ENCODE measurements at regions not wholly inside any gene's neighbourhood (a gene's known extent, or its start where the extent isn't known, plus 50 kb on each side); places are given as distances from the start of the nearest gene placed in this dataset.

DNA sequence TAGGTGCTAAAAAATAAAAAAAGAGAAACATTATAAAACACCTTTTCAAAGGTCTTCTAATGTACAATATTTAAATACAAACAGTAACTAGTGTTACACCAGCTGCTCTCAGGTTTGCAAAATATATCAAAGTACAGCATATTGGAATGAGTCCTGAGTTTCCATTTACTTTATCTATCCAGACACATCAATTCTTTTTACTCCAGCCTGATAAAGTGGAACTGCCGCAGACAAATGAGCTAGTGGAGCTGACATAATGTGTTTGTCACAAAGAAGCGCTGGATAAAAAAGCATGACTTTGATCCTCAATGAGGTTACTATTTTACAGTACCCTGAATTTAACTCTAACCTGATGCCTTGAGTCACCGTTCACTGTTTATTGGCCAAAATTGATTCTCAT lies 1243.1 kb downstream of the GATA3 start:
- TF ChIP-seq ATF3 (IDR thresholded peaks at IDR 0.05) = no peak
- no peak for TF ChIP-seq NR2F2 (IDR thresholded peaks at IDR 0.05)
- TF ChIP-seq, protein P1, sequence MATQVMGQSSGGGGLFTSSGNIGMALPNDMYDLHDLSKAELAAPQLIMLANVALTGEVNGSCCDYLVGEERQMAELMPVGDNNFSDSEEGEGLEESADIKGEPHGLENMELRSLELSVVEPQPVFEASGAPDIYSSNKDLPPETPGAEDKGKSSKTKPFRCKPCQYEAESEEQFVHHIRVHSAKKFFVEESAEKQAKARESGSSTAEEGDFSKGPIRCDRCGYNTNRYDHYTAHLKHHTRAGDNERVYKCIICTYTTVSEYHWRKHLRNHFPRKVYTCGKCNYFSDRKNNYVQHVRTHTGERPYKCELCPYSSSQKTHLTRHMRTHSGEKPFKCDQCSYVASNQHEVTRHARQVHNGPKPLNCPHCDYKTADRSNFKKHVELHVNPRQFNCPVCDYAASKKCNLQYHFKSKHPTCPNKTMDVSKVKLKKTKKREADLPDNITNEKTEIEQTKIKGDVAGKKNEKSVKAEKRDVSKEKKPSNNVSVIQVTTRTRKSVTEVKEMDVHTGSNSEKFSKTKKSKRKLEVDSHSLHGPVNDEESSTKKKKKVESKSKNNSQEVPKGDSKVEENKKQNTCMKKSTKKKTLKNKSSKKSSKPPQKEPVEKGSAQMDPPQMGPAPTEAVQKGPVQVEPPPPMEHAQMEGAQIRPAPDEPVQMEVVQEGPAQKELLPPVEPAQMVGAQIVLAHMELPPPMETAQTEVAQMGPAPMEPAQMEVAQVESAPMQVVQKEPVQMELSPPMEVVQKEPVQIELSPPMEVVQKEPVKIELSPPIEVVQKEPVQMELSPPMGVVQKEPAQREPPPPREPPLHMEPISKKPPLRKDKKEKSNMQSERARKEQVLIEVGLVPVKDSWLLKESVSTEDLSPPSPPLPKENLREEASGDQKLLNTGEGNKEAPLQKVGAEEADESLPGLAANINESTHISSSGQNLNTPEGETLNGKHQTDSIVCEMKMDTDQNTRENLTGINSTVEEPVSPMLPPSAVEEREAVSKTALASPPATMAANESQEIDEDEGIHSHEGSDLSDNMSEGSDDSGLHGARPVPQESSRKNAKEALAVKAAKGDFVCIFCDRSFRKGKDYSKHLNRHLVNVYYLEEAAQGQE (IDR thresholded peaks at IDR 0.05) = no peak
- TF ChIP-seq TAF1 (conservative IDR thresholded peaks at IDR 0.05) = no peak
- peak in 1 of 2 donors; percentile 19 for TF ChIP-seq RXRA (IDR thresholded peaks at IDR 0.05)
- TF ChIP-seq HNF4A (conservative IDR thresholded peaks at IDR 0.05) = peak; percentile 61 to 66
- TF ChIP-seq CTCF (IDR thresholded peaks at IDR 0.05; ENCODE audit: low read depth, low read length, missing input control) = no peak
- TF ChIP-seq, protein P2, sequence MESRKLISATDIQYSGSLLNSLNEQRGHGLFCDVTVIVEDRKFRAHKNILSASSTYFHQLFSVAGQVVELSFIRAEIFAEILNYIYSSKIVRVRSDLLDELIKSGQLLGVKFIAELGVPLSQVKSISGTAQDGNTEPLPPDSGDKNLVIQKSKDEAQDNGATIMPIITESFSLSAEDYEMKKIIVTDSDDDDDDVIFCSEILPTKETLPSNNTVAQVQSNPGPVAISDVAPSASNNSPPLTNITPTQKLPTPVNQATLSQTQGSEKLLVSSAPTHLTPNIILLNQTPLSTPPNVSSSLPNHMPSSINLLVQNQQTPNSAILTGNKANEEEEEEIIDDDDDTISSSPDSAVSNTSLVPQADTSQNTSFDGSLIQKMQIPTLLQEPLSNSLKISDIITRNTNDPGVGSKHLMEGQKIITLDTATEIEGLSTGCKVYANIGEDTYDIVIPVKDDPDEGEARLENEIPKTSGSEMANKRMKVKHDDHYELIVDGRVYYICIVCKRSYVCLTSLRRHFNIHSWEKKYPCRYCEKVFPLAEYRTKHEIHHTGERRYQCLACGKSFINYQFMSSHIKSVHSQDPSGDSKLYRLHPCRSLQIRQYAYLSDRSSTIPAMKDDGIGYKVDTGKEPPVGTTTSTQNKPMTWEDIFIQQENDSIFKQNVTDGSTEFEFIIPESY (IDR thresholded peaks at IDR 0.05) = no peak
- no peak for DNase-seq (ENCODE audit: low spot score)
- Histone ChIP-seq H3K4me1 (ENCODE audit: control insufficient read depth in 4 of 4, insufficient read depth in 4 of 4, low read length in 3 of 4) (peaks cover 0 to 3% (median 0%) of the 10 kb centered on the region in 4 donors), H3K27ac (ENCODE audit: low read depth in 1 of 2, low read length in 2 of 2) (no peak overlapping the region), H3K9me3 (ENCODE audit: control insufficient read depth in 4 of 4, low read length in 3 of 4) (no peaks in the 10 kb centered on the region), H3K27me3 (ENCODE audit: control insufficient read depth in 4 of 4, insufficient read depth in 4 of 4, low read length in 3 of 4) (no peaks in the 10 kb centered on the region), H3K4me3 (ENCODE audit: low read depth in 1 of 3, low read length in 3 of 3) (no peak overlapping the region), H3K9ac (ENCODE audit: low read depth in 1 of 2, low read length in 2 of 2) (no peak overlapping the region), H3K36me3 (ENCODE audit: control insufficient read depth in 4 of 4, insufficient read depth in 3 of 4, low read depth in 1 of 4, low read length in 3 of 4) (no peaks in the 10 kb centered on the region)
- 40% methylated on average over 3 of the region's 3 CpGs for WGBS

DNA sequence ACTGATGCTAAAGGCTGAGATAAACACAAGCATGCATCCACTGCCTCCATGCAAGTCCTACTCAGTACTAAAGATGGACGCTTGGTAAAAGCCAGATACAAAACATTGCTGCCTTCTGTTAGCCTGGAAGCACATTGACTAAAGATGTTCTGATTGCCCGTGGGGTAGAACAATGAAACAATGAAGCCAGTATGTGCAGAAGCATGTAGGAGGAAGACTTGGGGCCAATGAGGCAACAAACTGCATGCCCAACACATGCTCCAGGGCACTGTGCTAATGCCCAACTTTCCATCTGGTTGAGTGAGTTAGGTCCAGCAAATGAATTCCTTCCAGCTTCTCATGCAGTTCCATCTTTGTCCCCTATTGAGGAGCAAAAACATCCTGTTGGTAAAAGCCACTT lies 1245.5 kb downstream of the GATA3 start:
- Histone ChIP-seq H3K36me3 (ENCODE audit: control insufficient read depth in 4 of 4, insufficient read depth in 3 of 4, low read depth in 1 of 4, low read length in 3 of 4) (no peaks in the 10 kb centered on the region), H3K9ac (ENCODE audit: low read depth in 1 of 2, low read length in 2 of 2) (no peak overlapping the region), H3K4me3 (ENCODE audit: low read depth in 1 of 3, low read length in 3 of 3) (no peak overlapping the region), H3K9me3 (ENCODE audit: control insufficient read depth in 4 of 4, low read length in 3 of 4) (no peaks in the 10 kb centered on the region), H3K27ac (ENCODE audit: low read depth in 1 of 2, low read length in 2 of 2) (no peak overlapping the region), H3K4me1 (ENCODE audit: control insufficient read depth in 4 of 4, insufficient read depth in 4 of 4, low read length in 3 of 4) (peaks cover 0 to 3% (median 0%) of the 10 kb centered on the region in 4 donors), H3K27me3 (ENCODE audit: control insufficient read depth in 4 of 4, insufficient read depth in 4 of 4, low read length in 3 of 4) (no peaks in the 10 kb centered on the region)
- 73% methylated on average over 2 of the region's 2 CpGs for WGBS
- no peak for TF ChIP-seq FOXA2 (IDR thresholded peaks at IDR 0.05)
- TF ChIP-seq RAD21 (IDR thresholded peaks at IDR 0.05) = no peak
- TF ChIP-seq JUND (IDR thresholded peaks at IDR 0.05) = no peak
- TF ChIP-seq YY1 (IDR thresholded peaks at IDR 0.05) = no peak
- no peak for TF ChIP-seq RXRA (IDR thresholded peaks at IDR 0.05)
- TF ChIP-seq, protein P1 (IDR thresholded peaks at IDR 0.05) = no peak
- TF ChIP-seq TAF1 (conservative IDR thresholded peaks at IDR 0.05) = no peak
- TF ChIP-seq GABPA (IDR thresholded peaks at IDR 0.05 in 1 of 2, conservative IDR thresholded peaks at IDR 0.05 in 1 of 2) = no peak
- no peak for TF ChIP-seq FOXA1 (IDR thresholded peaks at IDR 0.05)
- no peak for DNase-seq (ENCODE audit: low spot score)
